Amygdala (tissue), 56 donors: ENCODE measurements at regions not wholly inside any gene's neighbourhood (a gene's known extent, or its start where the extent isn't known, plus 50 kb on each side); places are given as distances from the start of the nearest gene placed in this dataset.
A peak's percentile ranks its signal among the peaks of the same experiment; 100 is the strongest.

Source experiments
- DNase-seq, 56 donors: peaks; one replicate each; lab custom pipeline; 2025; lab: John Stamatoyannopoulos, UW

GRCh38 chr11:104661901-104662300 lies 236.4 kb downstream of the CASP12 start:
- no peak for DNase-seq

DNA sequence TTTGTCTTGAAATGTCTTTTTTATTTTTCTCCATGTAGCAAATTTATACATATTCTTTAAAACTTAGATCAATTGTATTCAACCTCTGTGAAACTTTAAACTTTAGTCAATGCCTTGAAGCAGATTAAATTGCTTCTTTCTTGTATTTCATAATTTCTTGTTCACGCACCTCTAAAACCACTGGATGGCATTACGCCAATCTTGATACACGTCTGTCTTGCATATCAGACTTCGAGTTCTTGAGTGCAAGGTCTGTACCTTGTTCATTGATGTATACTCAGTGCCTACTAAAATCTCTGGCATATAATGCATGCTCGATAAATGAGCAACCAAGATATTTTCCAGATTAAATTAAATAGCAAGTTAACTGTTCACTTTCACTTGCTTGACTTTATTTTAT lies 236.8 kb downstream of the CASP12 start:
- no peak for DNase-seq

DNA sequence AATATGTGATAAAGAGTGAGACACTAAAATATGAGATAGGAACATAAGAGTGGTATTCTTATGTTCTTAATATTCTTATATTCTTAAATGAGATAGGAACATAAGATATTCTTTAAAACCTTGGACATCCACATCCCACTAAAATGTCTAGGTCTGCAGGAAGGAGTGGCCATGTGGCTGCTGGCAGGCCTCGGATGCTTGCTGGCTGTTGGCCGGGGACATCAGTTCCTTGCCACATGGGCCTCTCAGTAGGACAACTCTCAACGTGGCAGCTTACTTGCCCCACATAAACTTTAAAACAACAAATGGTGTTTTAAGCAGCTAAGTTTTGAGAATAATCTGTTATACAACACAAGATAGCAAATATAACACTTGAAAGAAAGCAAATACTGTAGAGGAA lies 240.1 kb downstream of the CASP12 start:
- no peak for DNase-seq

GRCh38 chr11:104657083-104657482 lies 241.2 kb downstream of the CASP12 start:
- no peak for DNase-seq

- no peak for DNase-seq
These were observed 243.2 kb downstream of the CASP12 start for GRCh38 chr11:104655066-104655465.

- no peak for DNase-seq
These were observed 244.0 kb downstream of the CASP12 start for GRCh38 chr11:104654181-104654813.

DNA sequence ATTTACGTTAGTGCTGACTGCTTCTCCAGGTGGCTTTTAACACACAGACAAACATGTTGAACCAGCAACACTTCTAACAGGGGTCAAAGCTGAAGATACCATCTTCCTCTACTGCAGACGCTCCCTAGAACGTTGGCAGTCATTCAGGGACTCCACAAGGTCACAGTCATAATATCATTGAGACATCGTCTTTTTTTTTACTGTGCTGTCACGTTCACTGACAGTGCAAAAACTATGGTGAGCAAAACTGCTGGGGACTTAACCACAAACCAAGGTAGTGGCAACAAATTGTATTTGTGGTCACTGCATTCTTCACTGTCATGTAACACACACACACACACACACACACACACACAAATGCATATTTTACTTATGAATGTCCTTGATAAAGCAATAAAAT lies 244.9 kb downstream of the CASP12 start:
- DNase-seq = no peak

- DNase-seq = no peak
These were observed 245.3 kb downstream of the CASP12 start for GRCh38 chr11:104652996-104653395.

- DNase-seq = no peak
These were observed 248.0 kb downstream of the CASP12 start for GRCh38 chr11:104650234-104650633.

GRCh38 chr11:104649002-104649401 lies 249.3 kb downstream of the CASP12 start:
- no peak for DNase-seq

DNA sequence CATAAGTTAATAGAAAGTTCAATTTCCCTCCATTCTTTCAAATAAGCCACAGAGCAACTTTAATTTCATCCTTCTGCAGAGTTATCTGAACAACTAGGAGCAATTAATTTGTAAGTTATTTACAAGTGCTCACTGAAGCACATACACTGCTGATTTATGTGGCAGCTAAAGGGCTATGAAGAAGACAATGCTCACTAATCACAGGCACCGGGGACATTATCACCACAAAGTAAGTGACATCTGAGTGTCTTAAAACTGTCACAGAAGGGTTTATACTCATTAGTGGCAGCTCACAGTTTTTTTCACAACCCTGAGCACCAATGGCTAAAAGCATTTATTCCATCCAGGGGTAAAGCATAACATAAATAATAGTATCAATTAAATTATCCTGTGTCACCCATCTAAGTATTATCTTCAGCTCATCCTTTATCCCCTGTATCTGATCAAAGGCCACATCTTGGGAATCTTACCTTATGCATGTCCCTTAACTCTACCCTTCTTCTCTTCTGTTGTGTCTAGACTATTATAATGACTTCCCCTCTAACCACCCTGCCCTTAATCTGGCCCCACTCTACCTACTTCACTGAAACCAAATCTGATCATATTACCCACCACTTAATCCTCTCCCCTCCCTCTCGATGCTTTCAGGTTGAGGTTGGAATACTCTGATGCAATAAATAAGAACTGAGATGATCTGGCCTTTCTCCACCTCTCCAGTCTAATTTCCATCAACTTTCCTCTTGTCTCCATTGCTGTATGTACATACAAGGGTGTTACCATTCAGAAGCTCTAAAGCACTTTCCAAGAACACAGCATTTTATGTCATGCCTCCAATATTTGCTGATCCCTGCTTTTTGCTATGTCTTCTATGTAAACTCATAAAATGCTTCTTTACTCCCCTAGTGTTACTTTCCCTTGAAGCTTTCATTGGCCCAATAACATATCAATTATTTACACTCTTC lies 252.7 kb downstream of the CASP12 start:
- DNase-seq = no peak

- DNase-seq = no peak
These were observed 260.5 kb downstream of the CASP12 start for GRCh38 chr11:104637662-104638170.

DNA sequence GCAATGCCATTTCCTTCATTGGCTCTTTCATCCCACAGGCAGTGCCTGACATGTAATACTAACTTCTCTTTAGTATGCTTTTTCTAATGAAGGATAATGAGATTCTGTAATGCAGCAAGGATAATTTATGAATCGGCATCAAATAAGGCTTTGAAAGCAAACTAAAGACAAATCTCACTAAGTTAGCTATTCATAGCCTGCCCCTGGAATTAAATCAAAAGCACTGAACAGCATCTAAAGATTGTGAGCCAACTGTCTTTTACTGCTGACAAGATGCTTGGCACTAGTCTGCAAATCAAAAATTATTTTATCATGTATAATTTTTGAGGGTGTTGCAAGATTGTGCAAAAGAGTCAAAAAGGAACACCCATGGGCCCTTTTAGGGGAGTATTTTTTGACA lies 265.0 kb downstream of the CASP12 start:
- DNase-seq = no peak

GRCh38 chr11:104630352-104630751 lies 267.9 kb downstream of the CASP12 start:
- DNase-seq = no peak

DNA sequence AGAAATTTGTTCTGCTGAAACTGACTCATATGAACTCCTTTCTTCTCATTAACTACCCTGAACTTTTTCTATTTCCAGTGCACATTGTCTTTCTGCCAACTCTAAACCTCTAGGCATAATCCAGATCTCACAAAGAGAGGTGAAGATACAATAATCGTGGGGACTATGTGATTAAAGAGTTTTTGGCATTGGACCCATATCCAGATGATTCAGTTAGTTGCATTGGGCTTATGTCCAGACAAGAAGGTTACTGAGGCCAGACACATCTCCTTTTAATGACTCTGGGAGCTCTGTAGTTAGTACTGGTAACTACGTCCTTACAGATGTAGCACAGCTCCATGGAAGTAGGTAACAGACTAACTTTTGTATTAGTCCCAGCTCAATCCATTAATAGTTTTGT lies 273.0 kb downstream of the CASP12 start:
- DNase-seq = no peak

DNA sequence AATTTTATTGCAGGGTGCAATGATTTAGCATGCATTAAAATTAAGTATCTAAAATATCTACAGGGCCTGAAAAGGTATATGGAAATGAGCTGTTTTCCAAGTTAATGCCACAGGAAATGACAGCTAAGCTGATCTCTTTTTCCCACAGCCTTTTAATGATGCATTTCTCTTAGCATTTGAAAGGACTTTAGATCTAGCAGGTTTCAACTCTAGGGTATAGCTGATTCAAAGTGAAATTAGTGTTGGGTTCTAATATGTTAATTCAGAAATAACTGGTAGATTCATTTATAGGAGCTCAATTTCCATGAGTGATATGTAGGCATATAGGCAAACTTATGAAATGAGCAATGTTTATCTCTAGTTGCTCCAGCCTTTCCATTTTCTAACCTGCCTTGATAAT lies 274.2 kb downstream of the CASP12 start:
- DNase-seq = no peak

- DNase-seq = no peak
These were observed 274.7 kb downstream of the CASP12 start for GRCh38 chr11:104623518-104623917.

- DNase-seq = no peak
These were observed 277.3 kb downstream of the CASP12 start for GRCh38 chr11:104620991-104621390.

GRCh38 chr11:104619751-104620150 lies 278.5 kb downstream of the CASP12 start:
- DNase-seq = no peak

- peak in 20 of 56 donors; percentile 1 to 58 (median 20) for DNase-seq
These were observed 279.3 kb downstream of the CASP12 start for GRCh38 chr11:104618954-104619353.

GRCh38 chr11:104614961-104615360 lies 283.3 kb downstream of the CASP12 start:
- no peak for DNase-seq
